Stimulated activated naive CD8-positive, alpha-beta T cell treated with anti-CD3 and anti-CD28 coated beads, Interleukin-15, amount 100 ng/mL, for 72 hours (primary cell): ENCODE measurements at regions not wholly inside any gene's neighbourhood (a gene's known extent, or its start where the extent isn't known, plus 50 kb on each side); places are given as distances from the start of the nearest gene placed in this dataset.

Source experiments
- ATAC-seq: fragments of 150-1000 bp; cut with Tn5 transposase; 2 replicates; pipeline ENCODE4 v1.10.0; 2021; ENCODE audit warnings: mild to moderate bottlenecking, moderate library complexity
- DNase-seq, 2 donors: peaks; one replicate each; pipeline ENCODE4 v3.0.0; 2021 to 2022
- H3K27ac Mint-ChIP-seq, 2 donors: one replicate each; pipeline ENCODE4 v1.8.0; 2022; ENCODE audit warnings: mild to moderate bottlenecking in 2 of 2, mixed read lengths in 2 of 2, moderate library complexity in 2 of 2
- H3K27me3 Mint-ChIP-seq: one replicate; pipeline ENCODE4 v1.8.0; 2022; ENCODE audit warnings: mixed read lengths
- H3K4me1 Mint-ChIP-seq: one replicate; pipeline ENCODE4 v1.8.0; 2022; ENCODE audit warnings: mild to moderate bottlenecking, mixed read lengths
- H3K4me3 Mint-ChIP-seq, 2 donors: one replicate each; pipeline ENCODE4 v1.8.0; 2022; ENCODE audit warnings: mild to moderate bottlenecking in 2 of 2, mixed read lengths in 2 of 2, moderate library complexity in 1 of 2
- H3K9me3 Mint-ChIP-seq, 2 donors: one replicate each; pipeline ENCODE4 v1.8.0; 2022; ENCODE audit warnings: mixed read lengths in 2 of 2

GRCh38 chr2:5484868-5485267 is 207.3 kb upstream of the SOX11 start:
- no peak for DNase-seq
- Mint-ChIP-seq H3K4me1 (no peaks in the 10 kb centered on the region), H3K4me3 (no peak overlapping the region), H3K27ac (no peak overlapping the region), H3K27me3 (peaks cover 33% of the 10 kb centered on the region), H3K9me3 (peaks cover 3 to 7% of the 10 kb centered on the region in 2 donors)
- no peak for ATAC-seq

GRCh38 chr2:5491523-5491922 is 200.7 kb upstream of the SOX11 start:
- ATAC-seq, result no peak
- DNase-seq, result no peak
- peaks cover 18% of the 10 kb centered on the region for H3K27me3 Mint-ChIP-seq
- no peak overlapping the region for H3K4me3 Mint-ChIP-seq
- H3K27ac Mint-ChIP-seq, result no peak overlapping the region
- H3K9me3 Mint-ChIP-seq, result peaks cover 0 to 7% of the 10 kb centered on the region in 2 donors
- H3K4me1 Mint-ChIP-seq, result no peaks in the 10 kb centered on the region

GRCh38 chr2:5493256-5493655 is 198.9 kb upstream of the SOX11 start:
- Mint-ChIP-seq H3K27me3 (peaks cover under 1% of the 10 kb centered on the region), H3K27ac (no peak overlapping the region), H3K4me1 (no peaks in the 10 kb centered on the region), H3K4me3 (no peak overlapping the region), H3K9me3 (no peaks in the 10 kb centered on the region)
- no peak for DNase-seq
- ATAC-seq, result no peak

DNA sequence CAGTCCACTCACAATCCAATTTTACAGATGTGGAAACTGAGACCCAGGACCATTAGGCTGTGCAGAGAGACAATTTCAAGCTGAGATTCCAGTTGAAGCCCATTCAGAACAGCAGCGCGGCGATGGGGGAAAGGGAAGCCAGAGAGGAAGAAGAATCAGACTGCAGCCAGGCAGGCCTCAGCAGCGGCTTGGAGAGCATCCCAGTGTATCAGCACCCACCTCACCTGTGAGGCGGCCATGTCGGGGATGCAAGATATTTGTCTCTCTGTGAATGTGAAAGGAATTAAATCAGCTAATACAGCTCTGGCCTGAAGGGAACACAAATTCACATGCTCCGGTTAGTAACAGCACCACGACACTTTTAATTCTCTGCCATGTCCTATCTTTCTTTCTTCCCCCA is 198.0 kb upstream of the SOX11 start:
- no peak for ATAC-seq
- Mint-ChIP-seq H3K4me3 (no peak overlapping the region), H3K9me3 (no peaks in the 10 kb centered on the region), H3K27me3 (no peaks in the 10 kb centered on the region), H3K27ac (no peak overlapping the region), H3K4me1 (no peaks in the 10 kb centered on the region)
- DNase-seq, result no peak

DNA sequence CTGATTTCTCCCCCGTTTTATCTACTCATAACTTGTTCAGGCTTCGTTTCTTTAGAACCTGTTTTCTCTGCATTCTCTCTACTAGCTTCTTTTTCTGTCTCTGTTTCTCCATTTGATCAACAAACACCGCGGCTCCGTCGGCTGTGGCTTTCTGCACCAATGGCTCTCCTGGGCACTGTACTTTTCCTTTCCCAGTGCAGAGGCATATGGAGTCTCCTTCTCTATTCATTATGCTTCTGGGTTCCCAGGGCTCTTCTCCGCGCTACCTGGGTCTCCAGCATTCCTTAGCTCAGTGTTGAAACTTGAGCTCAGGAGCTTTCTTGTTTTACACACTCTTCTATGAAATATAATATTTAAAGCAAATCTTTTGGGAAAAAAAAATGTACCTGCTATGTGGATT is 196.6 kb upstream of the SOX11 start:
- no peaks in the 10 kb centered on the region for H3K27me3 Mint-ChIP-seq

DNA sequence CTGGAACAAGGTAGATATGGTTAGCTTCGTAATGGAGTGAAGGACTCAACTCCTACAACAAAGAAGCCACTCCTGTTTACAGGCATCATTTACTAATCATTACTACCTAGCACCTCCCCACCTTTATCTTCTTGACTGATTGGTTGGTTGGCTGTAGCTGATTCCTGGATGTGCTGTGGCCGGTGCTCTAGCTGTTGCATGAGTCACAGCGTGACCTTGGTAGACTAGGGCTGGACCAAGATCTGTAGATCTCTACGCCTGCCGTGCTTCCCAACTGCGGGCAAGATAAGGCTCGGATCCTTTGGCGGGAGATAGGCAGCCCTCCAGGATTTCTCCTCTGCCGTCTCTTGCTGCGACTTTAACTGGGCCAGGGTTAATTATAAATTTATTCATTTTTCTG is 194.3 kb upstream of the SOX11 start:
- Mint-ChIP-seq H3K4me1 (no peaks in the 10 kb centered on the region), H3K9me3 (no peaks in the 10 kb centered on the region), H3K27me3 (no peaks in the 10 kb centered on the region), H3K27ac (no peak overlapping the region), H3K4me3 (no peak overlapping the region)
- DNase-seq (no peak), ATAC-seq (no peak)

More for the DNA sequence above, 196.6 kb upstream of the SOX11 start:
- no peak for DNase-seq
- ATAC-seq, result no peak
- H3K9me3 Mint-ChIP-seq, result no peaks in the 10 kb centered on the region
- H3K27ac Mint-ChIP-seq, result no peak overlapping the region
- H3K4me3 Mint-ChIP-seq, result no peak overlapping the region
- H3K4me1 Mint-ChIP-seq, result no peaks in the 10 kb centered on the region

DNA sequence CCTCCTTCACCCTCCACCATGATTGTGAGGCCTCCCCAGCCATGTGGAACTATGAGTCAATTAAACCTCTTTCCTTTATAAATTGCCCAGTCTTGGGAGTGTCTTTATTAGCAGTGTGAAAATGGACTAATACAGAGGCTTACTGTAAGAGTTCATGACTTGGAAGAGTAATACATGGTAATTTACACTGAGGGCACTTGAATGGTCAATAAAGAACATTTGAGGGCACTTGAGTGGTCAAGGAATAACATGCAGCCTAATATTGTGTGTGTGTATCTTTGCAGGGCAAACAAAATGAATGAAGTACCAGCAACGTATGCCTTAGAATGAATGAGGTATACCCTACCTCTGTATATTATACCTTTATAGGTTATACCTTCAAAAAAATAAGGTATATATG is 190.4 kb upstream of the SOX11 start:
- no peak overlapping the region for H3K4me3 Mint-ChIP-seq
- DNase-seq (no peak), ATAC-seq (no peak)
- no peaks in the 10 kb centered on the region for H3K27me3 Mint-ChIP-seq
- H3K9me3 Mint-ChIP-seq, result no peaks in the 10 kb centered on the region
- H3K4me1 Mint-ChIP-seq, result no peaks in the 10 kb centered on the region
- H3K27ac Mint-ChIP-seq, result no peak overlapping the region

- no peak for DNase-seq
- Mint-ChIP-seq H3K4me1 (no peaks in the 10 kb centered on the region), H3K27ac (no peak overlapping the region), H3K9me3 (no peaks in the 10 kb centered on the region), H3K4me3 (no peak overlapping the region), H3K27me3 (no peaks in the 10 kb centered on the region)
- no peak for ATAC-seq
Observed at GRCh38 chr2:5502385-5502784, 189.8 kb upstream of the SOX11 start.

GRCh38 chr2:5504756-5505155 is 187.4 kb upstream of the SOX11 start:
- no peak overlapping the region for H3K27ac Mint-ChIP-seq
- no peaks in the 10 kb centered on the region for H3K4me1 Mint-ChIP-seq
- H3K27me3 Mint-ChIP-seq, result no peaks in the 10 kb centered on the region
- H3K4me3 Mint-ChIP-seq, result no peak overlapping the region
- ATAC-seq (no peak), DNase-seq (no peak)
- no peaks in the 10 kb centered on the region for H3K9me3 Mint-ChIP-seq

DNA sequence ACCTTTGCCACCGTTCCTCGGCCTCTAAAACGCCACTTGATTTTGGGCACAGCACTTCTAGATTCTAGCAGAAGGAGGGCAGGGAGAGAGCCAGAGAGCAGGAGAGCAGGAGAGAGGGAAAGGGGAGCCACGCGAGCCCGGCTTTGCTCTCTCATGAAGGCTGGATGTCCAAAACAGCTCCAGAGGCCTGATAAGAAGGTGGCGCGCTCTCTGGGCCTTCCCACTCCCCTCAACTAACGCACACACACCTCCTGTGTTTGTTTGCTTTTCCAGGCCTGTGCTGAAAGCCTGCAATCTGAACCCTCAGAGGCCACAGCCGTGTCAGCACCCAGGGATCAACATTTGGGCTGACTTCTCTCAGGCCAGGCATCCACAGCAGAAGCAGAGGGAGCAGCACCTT is 184.8 kb upstream of the SOX11 start:
- Mint-ChIP-seq H3K4me1 (no peaks in the 10 kb centered on the region), H3K4me3 (no peak overlapping the region), H3K9me3 (no peaks in the 10 kb centered on the region), H3K27ac (no peak overlapping the region), H3K27me3 (no peaks in the 10 kb centered on the region)
- DNase-seq, result no peak
- ATAC-seq, result no peak

- Mint-ChIP-seq H3K27ac (no peak overlapping the region), H3K4me3 (no peak overlapping the region), H3K27me3 (no peaks in the 10 kb centered on the region), H3K9me3 (no peaks in the 10 kb centered on the region), H3K4me1 (no peaks in the 10 kb centered on the region)
- DNase-seq, result no peak
- ATAC-seq, result no peak
Observed at GRCh38 chr2:5509362-5509761, 182.8 kb upstream of the SOX11 start.

DNA sequence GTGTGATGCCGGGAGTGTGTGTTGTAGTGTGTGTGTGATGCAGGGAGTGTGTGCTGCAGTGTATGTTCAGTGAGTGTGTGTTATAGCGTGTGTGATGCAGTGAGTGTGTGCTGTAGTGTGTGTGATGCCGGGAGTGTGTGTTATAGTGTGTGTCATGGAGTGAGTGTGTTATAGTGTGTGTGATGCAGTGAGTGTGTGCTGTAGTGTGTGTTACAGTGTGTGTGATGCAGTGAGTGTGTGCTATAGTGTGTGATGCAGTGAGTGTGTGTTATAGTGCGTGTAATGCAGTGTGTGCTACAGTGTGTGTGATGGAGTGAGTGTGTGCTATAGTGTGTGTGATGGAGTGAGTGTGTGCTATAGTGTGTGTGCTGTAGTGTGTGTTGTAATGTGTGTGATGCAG is 182.1 kb upstream of the SOX11 start:
- Mint-ChIP-seq H3K9me3 (no peaks in the 10 kb centered on the region), H3K4me3 (no peak overlapping the region)
- no peak for ATAC-seq

GRCh38 chr2:5515693-5516092 is 176.5 kb upstream of the SOX11 start:
- H3K27ac Mint-ChIP-seq, result no peak overlapping the region
- H3K9me3 Mint-ChIP-seq, result no peaks in the 10 kb centered on the region
- no peaks in the 10 kb centered on the region for H3K4me1 Mint-ChIP-seq
- no peak for ATAC-seq
- H3K27me3 Mint-ChIP-seq, result no peaks in the 10 kb centered on the region
- no peak overlapping the region for H3K4me3 Mint-ChIP-seq
- DNase-seq, result no peak

More for the DNA sequence above, 182.1 kb upstream of the SOX11 start:
- Mint-ChIP-seq H3K27ac (no peak overlapping the region), H3K27me3 (no peaks in the 10 kb centered on the region), H3K4me1 (no peaks in the 10 kb centered on the region)
- no peak for DNase-seq

GRCh38 chr2:5519286-5519685 is 172.9 kb upstream of the SOX11 start:
- H3K4me1 Mint-ChIP-seq, result no peaks in the 10 kb centered on the region
- ATAC-seq, result no peak
- H3K27ac Mint-ChIP-seq, result no peak overlapping the region
- H3K9me3 Mint-ChIP-seq, result no peaks in the 10 kb centered on the region
- no peak for DNase-seq
- H3K27me3 Mint-ChIP-seq, result no peaks in the 10 kb centered on the region
- H3K4me3 Mint-ChIP-seq, result no peak overlapping the region

- Mint-ChIP-seq H3K4me1 (no peaks in the 10 kb centered on the region), H3K27me3 (no peaks in the 10 kb centered on the region), H3K4me3 (no peak overlapping the region), H3K27ac (no peak overlapping the region), H3K9me3 (no peaks in the 10 kb centered on the region)
- DNase-seq (no peak), ATAC-seq (no peak)
Observed at GRCh38 chr2:5520463-5520972, 171.7 kb upstream of the SOX11 start.

DNA sequence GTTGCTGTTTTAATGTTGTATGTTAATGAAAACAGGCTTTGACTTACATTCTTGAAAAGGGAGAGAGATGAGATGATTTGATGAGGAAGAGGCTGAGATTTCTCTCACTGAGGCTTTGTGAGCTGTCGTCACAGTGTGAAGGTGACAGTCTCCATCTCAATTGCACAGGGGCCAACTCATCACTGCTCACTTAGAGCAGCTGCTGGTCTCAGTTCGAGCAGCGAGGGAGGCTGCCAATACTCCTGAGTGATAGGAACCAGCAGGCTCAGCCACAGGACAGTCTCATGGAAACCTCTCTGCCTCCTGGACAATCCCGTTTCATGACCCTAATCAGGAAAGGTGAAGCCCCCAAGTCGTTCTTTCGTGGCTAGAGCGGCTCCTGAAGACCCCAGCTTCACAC is 170.7 kb upstream of the SOX11 start:
- no peak for DNase-seq
- ATAC-seq, result no peak
- Mint-ChIP-seq H3K27me3 (no peaks in the 10 kb centered on the region), H3K27ac (no peak overlapping the region), H3K4me1 (no peaks in the 10 kb centered on the region), H3K9me3 (no peaks in the 10 kb centered on the region), H3K4me3 (no peak overlapping the region)

DNA sequence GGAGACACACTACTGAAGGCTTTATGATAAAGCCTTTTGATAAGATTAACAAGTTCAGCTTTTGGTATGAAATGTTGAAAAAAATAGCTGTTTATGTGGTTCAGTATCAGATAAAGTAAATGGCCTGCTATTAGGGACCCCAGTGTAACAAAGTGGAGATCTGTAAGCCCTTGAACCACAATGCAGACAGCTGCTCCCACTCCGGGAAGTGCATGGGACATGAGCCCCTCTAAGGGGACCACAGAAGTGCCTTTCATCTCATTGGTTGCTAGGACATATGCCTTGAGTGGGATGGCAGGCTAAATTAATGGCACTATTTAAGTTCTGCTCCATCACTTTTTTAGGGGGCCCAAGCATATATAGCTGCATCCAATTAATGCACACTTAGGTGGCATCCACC is 167.6 kb upstream of the SOX11 start:
- Mint-ChIP-seq H3K4me1 (no peaks in the 10 kb centered on the region), H3K27ac (no peak overlapping the region), H3K27me3 (no peaks in the 10 kb centered on the region), H3K4me3 (no peak overlapping the region), H3K9me3 (no peaks in the 10 kb centered on the region)
- no peak for ATAC-seq
- DNase-seq, result no peak
